Duodenal mucosa (tissue), 2 donors: ENCODE measurements at regions not wholly inside any gene's neighbourhood (a gene's known extent, or its start where the extent isn't known, plus 50 kb on each side); places are given as distances from the start of the nearest gene placed in this dataset.

Source experiments
- H3K27ac ChIP-seq: one replicate; pipeline ENCODE4 v1.7.0; 2013; ENCODE audit warnings: low read depth, low read length
- H3K27me3 ChIP-seq, 2 donors: one replicate each; pipeline ENCODE4 v1.7.0; 2013; ENCODE audit warnings: low read length in 2 of 2, control low read depth in 1 of 2; ENCODE audit not compliant: insufficient read depth in 2 of 2, control insufficient read depth in 1 of 2
- H3K36me3 ChIP-seq, 2 donors: one replicate each; pipeline ENCODE4 v1.7.0; 2013; ENCODE audit warnings: low read length in 2 of 2, control low read depth in 1 of 2; ENCODE audit not compliant: insufficient read depth in 2 of 2, control insufficient read depth in 1 of 2
- H3K4me1 ChIP-seq, 2 donors: one replicate each; pipeline ENCODE4 v1.7.0; 2013; ENCODE audit warnings: low read length in 2 of 2, control low read depth in 1 of 2; ENCODE audit not compliant: insufficient read depth in 2 of 2, control insufficient read depth in 1 of 2
- H3K4me3 ChIP-seq, 2 donors: one replicate each; pipeline ENCODE4 v1.7.0; 2013; ENCODE audit warnings: low read length in 2 of 2, low read depth in 1 of 2
- H3K9ac ChIP-seq, 2 donors: one replicate each; pipeline ENCODE4 v1.7.0; 2013; ENCODE audit warnings: low read length in 2 of 2, low read depth in 1 of 2
- H3K9me3 ChIP-seq, 2 donors: one replicate each; pipeline ENCODE4 v1.7.0; 2013; ENCODE audit warnings: low read length in 2 of 2, control low read depth in 1 of 2; ENCODE audit not compliant: control insufficient read depth in 1 of 2

DNA sequence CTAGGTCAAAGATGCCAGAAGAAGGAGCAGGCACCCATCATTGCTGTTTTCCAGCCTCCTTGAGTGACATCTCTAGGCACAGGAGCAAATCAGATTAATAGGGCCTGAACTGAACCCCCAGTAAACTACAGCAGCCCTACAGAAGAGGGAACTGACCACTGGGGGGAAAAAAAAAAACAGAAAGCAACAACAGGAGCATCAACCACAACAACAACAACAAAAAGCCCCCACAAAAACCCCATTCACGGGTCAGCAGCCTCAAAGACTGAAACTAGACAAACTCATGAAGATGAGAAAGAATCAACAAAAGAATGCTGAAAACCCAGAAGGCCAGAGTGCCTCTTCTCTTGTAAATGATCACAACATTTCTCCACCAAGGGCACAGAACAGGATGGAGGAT, 537.4 kb upstream of the BTBD3 start:
- no peaks in the 10 kb centered on the region for H3K27me3 ChIP-seq
- H3K9me3 ChIP-seq: no peaks in the 10 kb centered on the region
- H3K4me1 ChIP-seq: peaks cover 0 to 11% of the 10 kb centered on the region in 2 donors
- H3K27ac ChIP-seq: no peak overlapping the region
- H3K9ac ChIP-seq: no peak overlapping the region
- H3K36me3 ChIP-seq: no peaks in the 10 kb centered on the region
- H3K4me3 ChIP-seq: no peak overlapping the region

DNA sequence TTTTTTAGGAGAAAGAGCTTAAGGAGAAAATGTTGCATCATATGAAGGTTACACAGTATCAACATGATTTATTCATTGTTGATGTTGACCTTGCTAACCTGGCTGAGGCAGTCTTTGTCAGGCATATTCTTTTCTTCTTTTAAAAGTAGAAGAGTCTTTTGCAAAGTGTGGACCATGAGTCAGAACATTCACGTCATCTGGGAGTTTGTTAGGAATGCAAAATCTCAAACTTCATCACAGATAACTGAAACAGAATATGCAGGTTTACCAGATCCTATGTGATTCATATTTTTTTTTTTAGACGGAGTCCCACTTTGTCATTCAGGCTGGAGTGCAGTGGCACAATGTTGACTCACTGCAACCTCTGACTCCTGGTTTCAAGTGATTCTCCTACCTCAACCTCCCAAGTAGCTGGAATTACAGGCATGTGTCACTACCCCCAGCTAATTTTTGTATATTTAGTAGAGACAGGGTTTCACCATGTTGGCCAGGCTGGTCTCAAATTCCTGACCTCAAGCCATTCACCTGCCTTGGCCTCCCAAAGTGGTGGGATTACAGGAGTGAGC, 530.4 kb upstream of the BTBD3 start:
- Histone ChIP-seq H3K27me3 (no peaks in the 10 kb centered on the region), H3K27ac (no peak overlapping the region), H3K36me3 (no peaks in the 10 kb centered on the region), H3K9ac (no peak overlapping the region), H3K9me3 (no peaks in the 10 kb centered on the region), H3K4me1 (no peaks in the 10 kb centered on the region), H3K4me3 (no peak overlapping the region)

DNA sequence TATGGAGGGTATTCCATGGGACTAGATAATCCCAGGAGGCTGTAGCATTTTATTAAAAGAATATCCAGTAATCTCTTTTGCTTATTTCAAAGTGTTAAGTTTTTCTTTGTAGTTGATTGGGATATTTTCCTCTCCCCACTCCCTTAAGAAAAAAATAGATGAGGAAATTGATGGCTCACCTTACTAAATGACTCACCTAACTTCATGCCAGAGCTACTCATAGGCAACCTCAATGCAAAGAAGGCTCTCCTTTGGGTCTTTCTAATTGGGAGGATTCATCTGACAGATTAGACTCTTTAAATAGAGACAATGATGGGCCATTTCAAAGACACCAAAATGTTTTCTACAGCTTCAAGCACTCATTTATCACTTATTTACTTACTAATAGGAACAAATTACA, 528.5 kb upstream of the BTBD3 start:
- no peaks in the 10 kb centered on the region for H3K27me3 ChIP-seq
- no peaks in the 10 kb centered on the region for H3K36me3 ChIP-seq
- H3K4me1 ChIP-seq: no peaks in the 10 kb centered on the region
- no peak overlapping the region for H3K27ac ChIP-seq
- H3K9ac ChIP-seq: no peak overlapping the region
- H3K9me3 ChIP-seq: no peaks in the 10 kb centered on the region
- no peak overlapping the region for H3K4me3 ChIP-seq

DNA sequence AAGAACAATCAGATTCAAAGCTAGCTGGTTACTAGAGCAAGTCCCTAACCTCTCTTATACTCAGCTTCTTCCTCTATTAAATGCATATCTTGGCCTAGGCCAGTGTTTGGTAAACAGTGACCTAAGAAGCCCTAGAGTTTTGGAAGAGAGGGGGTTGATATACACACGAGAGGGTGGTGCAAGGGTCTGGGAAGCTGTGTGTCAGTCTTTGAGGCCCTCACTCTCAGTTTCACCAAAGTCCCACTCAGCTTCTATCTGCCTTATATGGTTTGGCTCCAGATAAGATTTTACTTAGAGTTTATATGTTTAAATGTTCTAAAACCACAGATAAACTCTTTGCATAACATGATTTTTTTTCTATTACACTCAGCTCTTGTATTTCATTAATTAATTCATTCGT, 526.1 kb upstream of the BTBD3 start:
- Histone ChIP-seq H3K27ac (no peak overlapping the region), H3K9ac (no peak overlapping the region), H3K9me3 (no peaks in the 10 kb centered on the region), H3K4me3 (no peak overlapping the region), H3K36me3 (no peaks in the 10 kb centered on the region), H3K4me1 (no peaks in the 10 kb centered on the region), H3K27me3 (no peaks in the 10 kb centered on the region)

DNA sequence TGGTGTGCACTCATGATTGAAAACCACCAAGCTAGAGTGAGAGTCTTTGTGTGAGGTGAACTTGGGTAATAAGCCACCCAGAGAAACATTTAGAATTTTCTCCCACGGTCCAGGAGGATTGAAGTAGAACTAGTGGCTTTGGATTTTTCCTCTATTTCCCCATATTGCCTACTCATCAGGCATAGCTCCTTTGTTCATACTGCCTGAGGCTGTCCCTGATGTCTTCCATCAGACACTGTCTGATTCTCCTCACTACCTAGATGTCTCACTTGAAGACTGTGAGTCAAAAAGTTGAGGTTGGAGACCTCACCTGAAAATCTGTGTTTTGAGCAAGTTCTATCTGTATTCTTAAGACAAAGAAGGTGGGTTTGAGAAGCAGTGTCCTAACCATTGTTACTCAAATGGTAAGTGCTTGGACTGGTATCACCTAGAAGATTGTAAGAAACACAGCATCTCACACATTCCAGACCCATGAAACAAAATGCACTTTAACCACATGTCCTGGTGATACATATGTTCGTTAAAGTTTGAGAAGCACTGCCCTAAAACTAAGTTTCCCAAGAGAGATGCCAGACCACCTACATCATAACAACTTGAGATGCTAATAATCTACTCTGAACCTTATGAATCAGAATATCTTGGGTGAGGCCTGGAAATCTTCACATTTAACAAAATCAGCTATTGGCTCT, 523.4 kb upstream of the BTBD3 start:
- no peak overlapping the region for H3K27ac ChIP-seq
- H3K9ac ChIP-seq: no peak overlapping the region
- no peaks in the 10 kb centered on the region for H3K4me1 ChIP-seq
- no peaks in the 10 kb centered on the region for H3K9me3 ChIP-seq
- no peaks in the 10 kb centered on the region for H3K27me3 ChIP-seq
- no peaks in the 10 kb centered on the region for H3K36me3 ChIP-seq
- H3K4me3 ChIP-seq: no peak overlapping the region

DNA sequence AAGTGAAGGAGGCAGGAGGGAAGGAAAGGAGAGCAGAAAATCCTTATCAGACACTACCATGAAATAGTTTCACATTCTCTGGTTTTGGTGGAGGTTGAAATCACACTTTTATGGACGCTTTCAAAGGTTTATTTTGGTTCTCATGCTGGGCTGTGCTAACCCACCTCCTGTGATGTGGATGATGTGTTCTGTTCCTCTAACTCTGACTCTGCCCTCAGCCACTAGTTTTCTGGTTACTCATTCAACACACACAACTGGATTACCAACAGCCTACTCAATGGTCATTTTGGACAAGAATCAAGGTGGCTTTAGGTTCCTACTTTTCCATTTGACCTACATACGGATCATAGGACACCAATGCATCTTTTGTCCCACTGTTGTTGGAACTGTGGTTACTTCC, 522.1 kb upstream of the BTBD3 start:
- H3K4me1 ChIP-seq: no peaks in the 10 kb centered on the region
- H3K27ac ChIP-seq: no peak overlapping the region
- no peak overlapping the region for H3K4me3 ChIP-seq
- no peaks in the 10 kb centered on the region for H3K27me3 ChIP-seq
- no peaks in the 10 kb centered on the region for H3K9me3 ChIP-seq
- no peak overlapping the region for H3K9ac ChIP-seq
- H3K36me3 ChIP-seq: no peaks in the 10 kb centered on the region

DNA sequence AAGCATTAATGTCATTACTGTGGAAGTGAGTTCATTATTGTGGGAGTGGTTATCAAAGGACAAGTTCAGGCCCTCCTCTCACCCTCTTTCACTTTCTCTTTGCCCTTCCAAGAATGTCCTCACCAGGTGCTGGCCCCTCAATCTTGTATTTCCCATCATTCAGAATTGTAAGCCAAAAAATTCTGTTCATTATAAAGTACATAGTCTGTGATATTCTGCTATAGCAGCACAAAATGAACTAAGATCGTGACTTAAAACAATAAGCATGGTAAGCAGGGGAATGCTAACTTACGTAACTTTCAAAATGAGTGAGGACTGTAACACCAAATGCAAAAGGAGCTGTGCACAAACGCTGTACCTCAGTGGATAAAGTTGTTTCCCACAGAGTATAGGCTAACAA, 515.7 kb upstream of the BTBD3 start:
- no peak overlapping the region for H3K27ac ChIP-seq
- H3K9me3 ChIP-seq: no peaks in the 10 kb centered on the region
- H3K36me3 ChIP-seq: no peaks in the 10 kb centered on the region
- no peak overlapping the region for H3K9ac ChIP-seq
- no peaks in the 10 kb centered on the region for H3K27me3 ChIP-seq
- peak overlapping the region in 1 of 2 donors; percentile 10 for H3K4me3 ChIP-seq
- no peaks in the 10 kb centered on the region for H3K4me1 ChIP-seq

DNA sequence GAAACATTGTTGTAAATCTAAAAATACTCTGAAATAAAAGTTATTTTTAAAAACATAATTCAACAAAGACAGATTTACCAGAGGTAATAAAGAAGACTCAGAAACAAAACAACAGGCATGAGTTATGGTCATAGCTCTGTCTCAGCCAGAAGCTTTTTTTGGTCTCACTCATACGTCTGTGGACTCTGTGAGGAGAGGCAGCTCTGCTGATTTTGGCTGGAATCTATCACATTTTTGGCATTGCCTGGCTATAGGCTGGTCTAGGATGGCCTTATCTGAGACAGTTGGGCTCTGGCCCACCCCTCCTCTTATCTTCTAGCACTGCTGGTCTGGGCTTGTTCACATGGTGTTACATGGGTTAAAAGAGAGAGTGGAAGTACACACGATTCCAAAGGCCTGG, 514.0 kb upstream of the BTBD3 start:
- no peak overlapping the region for H3K9ac ChIP-seq
- no peaks in the 10 kb centered on the region for H3K4me1 ChIP-seq
- H3K36me3 ChIP-seq: no peaks in the 10 kb centered on the region
- no peak overlapping the region for H3K4me3 ChIP-seq
- no peak overlapping the region for H3K27ac ChIP-seq
- H3K27me3 ChIP-seq: no peaks in the 10 kb centered on the region
- H3K9me3 ChIP-seq: no peaks in the 10 kb centered on the region

DNA sequence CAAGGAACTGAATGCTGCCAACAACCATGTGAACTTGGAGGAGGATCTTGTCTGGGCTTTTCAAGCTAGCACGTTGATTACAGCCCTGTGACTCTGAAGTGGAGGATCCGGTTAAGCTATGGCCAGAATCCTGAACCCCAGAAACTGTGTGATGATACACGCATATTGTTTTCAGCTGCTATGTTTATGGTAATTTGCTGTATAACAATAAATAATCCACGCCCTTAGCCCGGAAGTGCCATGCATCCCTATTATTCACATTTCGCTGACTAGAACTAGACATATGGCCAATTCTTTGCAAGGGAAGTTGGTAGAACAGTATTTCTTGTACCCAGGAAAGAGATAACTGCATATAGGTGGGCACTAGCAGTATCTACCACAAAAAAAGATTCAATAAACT, 510.8 kb upstream of the BTBD3 start:
- Histone ChIP-seq H3K27me3 (no peaks in the 10 kb centered on the region), H3K36me3 (no peaks in the 10 kb centered on the region), H3K4me3 (no peak overlapping the region), H3K9ac (no peak overlapping the region), H3K4me1 (no peaks in the 10 kb centered on the region), H3K27ac (no peak overlapping the region), H3K9me3 (no peaks in the 10 kb centered on the region)

DNA sequence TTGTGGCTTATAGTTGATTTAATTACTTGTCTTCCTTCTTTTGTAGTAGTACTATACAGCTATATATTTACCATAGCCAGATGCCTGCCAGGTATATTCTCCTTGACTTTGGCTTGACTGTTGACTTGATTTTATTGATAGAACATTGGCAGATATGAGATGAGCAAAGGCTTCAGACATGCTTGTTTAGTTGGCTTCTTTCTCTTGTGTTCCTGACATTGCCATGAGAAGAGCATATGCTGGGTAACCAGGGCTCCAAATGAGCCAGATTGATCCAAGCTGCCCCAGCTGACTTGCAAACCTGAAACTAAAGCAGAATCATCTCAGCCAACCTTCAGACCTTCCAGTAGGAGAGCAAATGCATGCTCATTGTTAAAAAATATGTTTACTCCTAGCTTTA, 508.1 kb upstream of the BTBD3 start:
- H3K9ac ChIP-seq: no peak overlapping the region
- H3K9me3 ChIP-seq: peaks cover 0 to 3% of the 10 kb centered on the region in 2 donors
- no peaks in the 10 kb centered on the region for H3K4me1 ChIP-seq
- H3K27me3 ChIP-seq: no peaks in the 10 kb centered on the region
- no peak overlapping the region for H3K27ac ChIP-seq
- H3K36me3 ChIP-seq: no peaks in the 10 kb centered on the region
- no peak overlapping the region for H3K4me3 ChIP-seq
